GM12892 (cell line): ENCODE measurements at regions not wholly inside any gene's neighbourhood (a gene's known extent, or its start where the extent isn't known, plus 50 kb on each side); places are given as distances from the start of the nearest gene placed in this dataset.

Experiments used
- POLR2A ChIP-seq: IDR thresholded peaks from 2 replicates; pipeline ENCODE4 v1.6.1; 2011; ENCODE audit warnings: low read depth, low read length, control low read depth
- TAF1 ChIP-seq: IDR thresholded peaks from 2 replicates; pipeline ENCODE4 v1.6.1; 2011; ENCODE audit warnings: low read depth, mild to moderate bottlenecking, control low read depth, low read length, borderline replicate concordance

DNA sequence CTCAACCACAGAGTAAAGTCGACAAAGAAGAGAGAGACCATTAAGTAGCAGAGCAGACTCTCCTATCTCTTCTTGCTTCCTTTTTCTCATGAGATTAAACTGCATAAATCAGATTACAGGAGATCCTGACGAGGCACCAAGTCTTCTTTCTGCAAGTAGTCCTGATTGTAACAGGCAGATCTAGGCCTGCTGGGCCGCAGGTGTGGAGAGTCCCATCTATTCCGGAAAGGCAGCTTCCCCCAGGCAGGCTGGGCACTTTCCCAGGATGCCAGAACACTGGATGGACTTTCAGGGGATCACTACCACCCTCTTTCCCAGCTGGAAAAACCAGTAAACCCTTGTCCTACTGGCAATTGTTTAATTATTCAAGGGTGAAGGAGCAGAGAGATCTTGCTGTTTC lies 173.0 kb upstream of the CADM1 start:
- no peak for TF ChIP-seq POLR2A
- TF ChIP-seq TAF1 = no peak
